PC-9 (cell line): ENCODE measurements at regions not wholly inside any gene's neighbourhood (a gene's known extent, or its start where the extent isn't known, plus 50 kb on each side); places are given as distances from the start of the nearest gene placed in this dataset.

ENCODE experiments used
- CTCF ChIP-seq: fragments of 200-600 bp; sonication (generic); conservative IDR thresholded peaks from 2 replicates; pipeline ENCODE4 v1.6.1; 2017; ENCODE audit warnings: mixed run types, antibody characterized with exemption, mild to moderate bottlenecking, moderate library complexity
- EZH2 ChIP-seq: fragments of 200-600 bp; sonication (generic); IDR thresholded peaks from 2 replicates; pipeline ENCODE4 v1.8.0; 2017; ENCODE audit warnings: antibody characterized with exemption, low read depth

- TF ChIP-seq EZH2, result no peak
- TF ChIP-seq CTCF, result no peak
Observed at GRCh38 chr13:81025091-81025490, 684.2 kb upstream of the SPRY2 start.
